ENCODE measurements at regions not wholly inside any gene's neighbourhood (a gene's known extent, or its start where the extent isn't known, plus 50 kb on each side); places are given as distances from the start of the nearest gene placed in this dataset.

GRCh38 chr4:18291256-18291655 is 269.7 kb upstream of the LCORL start:
- H3K27me3 Mint-ChIP-seq (ENCODE audit: low read depth, poor library complexity): peaks cover 3% of the 10 kb centered on the region
- no peaks in the 10 kb centered on the region for H3K36me3 Mint-ChIP-seq (ENCODE audit: low read depth)
- peaks cover 5% of the 10 kb centered on the region for H3K4me1 Mint-ChIP-seq
- TF ChIP-seq CTCF (IDR thresholded peaks at IDR 0.05): no peak
- no peak overlapping the region for H3K4me3 Mint-ChIP-seq
- peaks cover 4% of the 10 kb centered on the region for H3K9me3 Mint-ChIP-seq
- H3K27ac Mint-ChIP-seq: no peak overlapping the region
- no peak for DNase-seq

GRCh38 chr4:18285357-18285756 is 263.8 kb upstream of the LCORL start:
- Mint-ChIP-seq H3K4me3 (no peak overlapping the region), H3K4me1 (no peaks in the 10 kb centered on the region), H3K36me3 (ENCODE audit: low read depth) (no peaks in the 10 kb centered on the region), H3K27me3 (ENCODE audit: low read depth, poor library complexity) (peaks cover 11% of the 10 kb centered on the region), H3K9me3 (peaks cover 14% of the 10 kb centered on the region), H3K27ac (no peak overlapping the region)
- no peak for DNase-seq
- no peak for TF ChIP-seq CTCF (IDR thresholded peaks at IDR 0.05)

- Mint-ChIP-seq H3K36me3 (ENCODE audit: low read depth) (no peaks in the 10 kb centered on the region), H3K9me3 (peaks cover 10% of the 10 kb centered on the region), H3K27ac (peak overlapping the region; percentile 6), H3K4me1 (no peaks in the 10 kb centered on the region), H3K27me3 (ENCODE audit: low read depth, poor library complexity) (peaks cover 4% of the 10 kb centered on the region), H3K4me3 (no peak overlapping the region)
- no peak for DNase-seq
- no peak for TF ChIP-seq CTCF (IDR thresholded peaks at IDR 0.05)
Observed at GRCh38 chr4:18278244-18278643, 256.7 kb upstream of the LCORL start.

- no peak for TF ChIP-seq CTCF (IDR thresholded peaks at IDR 0.05)
- Mint-ChIP-seq H3K36me3 (ENCODE audit: low read depth) (no peaks in the 10 kb centered on the region), H3K4me3 (no peak overlapping the region), H3K27me3 (ENCODE audit: low read depth, poor library complexity) (peaks cover 8% of the 10 kb centered on the region), H3K4me1 (no peaks in the 10 kb centered on the region), H3K27ac (no peak overlapping the region), H3K9me3 (peaks cover 31% of the 10 kb centered on the region)
- DNase-seq: no peak
Observed at GRCh38 chr4:18262832-18263231, 241.3 kb upstream of the LCORL start.

- DNase-seq: no peak
- H3K4me1 Mint-ChIP-seq: no peaks in the 10 kb centered on the region
- no peaks in the 10 kb centered on the region for H3K36me3 Mint-ChIP-seq (ENCODE audit: low read depth)
- peaks cover 7% of the 10 kb centered on the region for H3K9me3 Mint-ChIP-seq
- peaks cover 6% of the 10 kb centered on the region for H3K27me3 Mint-ChIP-seq (ENCODE audit: low read depth, poor library complexity)
- TF ChIP-seq CTCF (IDR thresholded peaks at IDR 0.05): no peak
- no peak overlapping the region for H3K27ac Mint-ChIP-seq
- no peak overlapping the region for H3K4me3 Mint-ChIP-seq
Observed at GRCh38 chr4:18252052-18252451, 230.5 kb upstream of the LCORL start.

- H3K9me3 Mint-ChIP-seq: no peaks in the 10 kb centered on the region
- DNase-seq: no peak
- no peaks in the 10 kb centered on the region for H3K36me3 Mint-ChIP-seq (ENCODE audit: low read depth)
- H3K4me1 Mint-ChIP-seq: no peaks in the 10 kb centered on the region
- H3K27ac Mint-ChIP-seq: peak overlapping the region; percentile 12
- TF ChIP-seq CTCF (IDR thresholded peaks at IDR 0.05): no peak
- H3K27me3 Mint-ChIP-seq (ENCODE audit: low read depth, poor library complexity): peaks cover 6% of the 10 kb centered on the region
- no peak overlapping the region for H3K4me3 Mint-ChIP-seq
Observed at GRCh38 chr4:18250564-18250963, 229.0 kb upstream of the LCORL start.
